Effector memory CD8-positive, alpha-beta T cell (primary cell): ENCODE measurements at regions not wholly inside any gene's neighbourhood (a gene's known extent, or its start where the extent isn't known, plus 50 kb on each side); places are given as distances from the start of the nearest gene placed in this dataset.
"Not testable (repeated sequence)": the region's sequence is repeated elsewhere in the genome, so short reads cannot be mapped to it uniquely, and the experiment has no call there.

Experiments used
- ATAC-seq: fragments of 150-1000 bp; cut with Tn5 transposase; replicated peaks from 2 replicates; pipeline ENCODE4 v1.10.0; 2021; ENCODE audit warnings: mild to moderate bottlenecking, moderate library complexity
- DNase-seq, 3 experiments: peaks; one replicate each; pipeline ENCODE4 v3.0.0; 2021
- H3K27ac Mint-ChIP-seq, 2 donors: one replicate each; pipeline ENCODE4 v1.8.0; 2022; ENCODE audit warnings: mild to moderate bottlenecking in 2 of 2, mixed read lengths in 2 of 2, moderate library complexity in 2 of 2
- H3K27me3 Mint-ChIP-seq, 2 donors: one replicate each; pipeline ENCODE4 v1.8.0; 2022; ENCODE audit warnings: mixed read lengths in 2 of 2
- H3K36me3 Mint-ChIP-seq: one replicate; pipeline ENCODE4 v1.8.0; 2022; ENCODE audit warnings: mild to moderate bottlenecking, moderate library complexity, mixed read lengths; ENCODE audit not compliant: insufficient read depth
- H3K4me1 Mint-ChIP-seq, 2 donors: one replicate each; pipeline ENCODE4 v1.8.0; 2022; ENCODE audit warnings: low read depth in 2 of 2, mixed read lengths in 2 of 2
- H3K4me3 Mint-ChIP-seq, 2 donors: one replicate each; pipeline ENCODE4 v1.8.0; 2022; ENCODE audit warnings: mild to moderate bottlenecking in 2 of 2, mixed read lengths in 2 of 2, moderate library complexity in 2 of 2
- H3K9me3 Mint-ChIP-seq, 2 donors: one replicate each; pipeline ENCODE4 v1.8.0; 2022; ENCODE audit warnings: mixed read lengths in 2 of 2

- Mint-ChIP-seq H3K36me3 (no peaks in the 10 kb centered on the region), H3K27me3 (no peaks in the 10 kb centered on the region), H3K9me3 (peaks cover 12 to 29% of the 10 kb centered on the region in 2 donors), H3K4me3 (no peak overlapping the region), H3K27ac (no peak overlapping the region), H3K4me1 (no peaks in the 10 kb centered on the region)
- no peak for ATAC-seq
- DNase-seq = no peak
These were observed 298.3 kb downstream of the TRIML1 start for GRCh38 chr4:188437535-188437934.

GRCh38 chr4:188438391-188438824, 299.2 kb downstream of the TRIML1 start:
- ATAC-seq, H3K4me3 Mint-ChIP-seq, H3K27ac Mint-ChIP-seq, DNase-seq, H3K27me3 Mint-ChIP-seq, H3K36me3 Mint-ChIP-seq, H3K4me1 Mint-ChIP-seq: not testable (repeated sequence)
- peaks cover 11 to 25% of the 10 kb centered on the region in 2 donors for H3K9me3 Mint-ChIP-seq

- no peaks in the 10 kb centered on the region for H3K27me3 Mint-ChIP-seq
- DNase-seq = no peak
- peaks cover 6 to 19% of the 10 kb centered on the region in 2 donors for H3K9me3 Mint-ChIP-seq
- ATAC-seq = no peak
- H3K4me1 Mint-ChIP-seq = no peaks in the 10 kb centered on the region
- no peaks in the 10 kb centered on the region for H3K36me3 Mint-ChIP-seq
- no peak overlapping the region for H3K27ac Mint-ChIP-seq
- no peak overlapping the region for H3K4me3 Mint-ChIP-seq
These were observed 300.5 kb downstream of the TRIML1 start for GRCh38 chr4:188439641-188440311.

GRCh38 chr4:188444500-188444899, 305.3 kb downstream of the TRIML1 start:
- Mint-ChIP-seq H3K9me3 (peaks cover 3 to 5% of the 10 kb centered on the region in 2 donors), H3K27me3 (no peaks in the 10 kb centered on the region), H3K4me3 (no peak overlapping the region), H3K36me3 (no peaks in the 10 kb centered on the region), H3K27ac (no peak overlapping the region), H3K4me1 (no peaks in the 10 kb centered on the region)
- DNase-seq (no peak), ATAC-seq (no peak)

GRCh38 chr4:188448996-188449395, 309.8 kb downstream of the TRIML1 start:
- H3K27me3 Mint-ChIP-seq, DNase-seq, H3K4me3 Mint-ChIP-seq, H3K9me3 Mint-ChIP-seq, ATAC-seq, H3K27ac Mint-ChIP-seq, H3K4me1 Mint-ChIP-seq, H3K36me3 Mint-ChIP-seq: not testable (repeated sequence)

GRCh38 chr4:188450571-188450970, 311.3 kb downstream of the TRIML1 start:
- no peak for ATAC-seq
- Mint-ChIP-seq H3K4me3 (no peak overlapping the region), H3K9me3 (peaks cover 5 to 10% of the 10 kb centered on the region in 2 donors), H3K4me1 (no peaks in the 10 kb centered on the region), H3K36me3 (no peaks in the 10 kb centered on the region), H3K27ac (no peak overlapping the region), H3K27me3 (no peaks in the 10 kb centered on the region)
- no peak for DNase-seq

GRCh38 chr4:188452097-188452496, 312.9 kb downstream of the TRIML1 start:
- Mint-ChIP-seq H3K4me1 (no peaks in the 10 kb centered on the region), H3K9me3 (peaks cover 7 to 11% of the 10 kb centered on the region in 2 donors), H3K27ac (no peak overlapping the region), H3K27me3 (no peaks in the 10 kb centered on the region), H3K4me3 (no peak overlapping the region), H3K36me3 (no peaks in the 10 kb centered on the region)
- ATAC-seq = no peak
- no peak for DNase-seq

GRCh38 chr4:188454575-188454974, 315.3 kb downstream of the TRIML1 start:
- no peak for ATAC-seq
- H3K9me3 Mint-ChIP-seq = peaks cover 17 to 21% of the 10 kb centered on the region in 2 donors
- H3K27me3 Mint-ChIP-seq = no peaks in the 10 kb centered on the region
- no peak for DNase-seq
- H3K27ac Mint-ChIP-seq = no peak overlapping the region
- no peaks in the 10 kb centered on the region for H3K36me3 Mint-ChIP-seq
- no peak overlapping the region for H3K4me3 Mint-ChIP-seq
- no peaks in the 10 kb centered on the region for H3K4me1 Mint-ChIP-seq

GRCh38 chr4:188455062-188455752, 316.0 kb downstream of the TRIML1 start:
- H3K36me3 Mint-ChIP-seq = no peaks in the 10 kb centered on the region
- no peak for ATAC-seq
- peaks cover 17 to 21% of the 10 kb centered on the region in 2 donors for H3K9me3 Mint-ChIP-seq
- H3K27me3 Mint-ChIP-seq = no peaks in the 10 kb centered on the region
- no peak overlapping the region for H3K27ac Mint-ChIP-seq
- DNase-seq = no peak
- no peaks in the 10 kb centered on the region for H3K4me1 Mint-ChIP-seq
- no peak overlapping the region for H3K4me3 Mint-ChIP-seq

GRCh38 chr4:188459381-188459780, 320.1 kb downstream of the TRIML1 start:
- Mint-ChIP-seq H3K4me3 (no peak overlapping the region), H3K9me3 (peaks cover 17 to 27% of the 10 kb centered on the region in 2 donors), H3K27me3 (no peaks in the 10 kb centered on the region), H3K36me3 (no peaks in the 10 kb centered on the region), H3K4me1 (no peaks in the 10 kb centered on the region), H3K27ac (no peak overlapping the region)
- DNase-seq (no peak), ATAC-seq (no peak)

GRCh38 chr4:188463909-188464308, 324.7 kb downstream of the TRIML1 start:
- H3K27ac Mint-ChIP-seq = no peak overlapping the region
- ATAC-seq = no peak
- H3K4me3 Mint-ChIP-seq = no peak overlapping the region
- no peaks in the 10 kb centered on the region for H3K4me1 Mint-ChIP-seq
- DNase-seq = no peak
- peaks cover 5 to 7% of the 10 kb centered on the region in 2 donors for H3K9me3 Mint-ChIP-seq
- H3K27me3 Mint-ChIP-seq = no peaks in the 10 kb centered on the region
- no peaks in the 10 kb centered on the region for H3K36me3 Mint-ChIP-seq

- ATAC-seq (no peak), DNase-seq (no peak)
- Mint-ChIP-seq H3K4me1 (no peaks in the 10 kb centered on the region), H3K27me3 (no peaks in the 10 kb centered on the region), H3K9me3 (peaks cover 5 to 7% of the 10 kb centered on the region in 2 donors), H3K27ac (no peak overlapping the region), H3K36me3 (no peaks in the 10 kb centered on the region), H3K4me3 (no peak overlapping the region)
These were observed 326.8 kb downstream of the TRIML1 start for GRCh38 chr4:188466001-188466400.

GRCh38 chr4:188484256-188484655, 345.0 kb downstream of the TRIML1 start:
- ATAC-seq = no peak
- no peaks in the 10 kb centered on the region for H3K27me3 Mint-ChIP-seq
- DNase-seq = no peak
- H3K27ac Mint-ChIP-seq = no peak overlapping the region
- H3K9me3 Mint-ChIP-seq = peaks cover 18 to 20% of the 10 kb centered on the region in 2 donors
- no peak overlapping the region for H3K4me3 Mint-ChIP-seq
- H3K4me1 Mint-ChIP-seq = no peaks in the 10 kb centered on the region
- no peaks in the 10 kb centered on the region for H3K36me3 Mint-ChIP-seq

GRCh38 chr4:188485906-188486305, 346.7 kb downstream of the TRIML1 start:
- Mint-ChIP-seq H3K36me3 (no peaks in the 10 kb centered on the region), H3K27me3 (no peaks in the 10 kb centered on the region), H3K4me1 (no peaks in the 10 kb centered on the region), H3K4me3 (no peak overlapping the region), H3K27ac (no peak overlapping the region), H3K9me3 (peaks cover 17 to 18% of the 10 kb centered on the region in 2 donors)
- ATAC-seq (no peak), DNase-seq (no peak)
